ENCODE measurements at regions not wholly inside any gene's neighbourhood (a gene's known extent, or its start where the extent isn't known, plus 50 kb on each side); places are given as distances from the start of the nearest gene placed in this dataset.
"Not testable (repeated sequence)": the region's sequence is repeated elsewhere in the genome, so short reads cannot be mapped to it uniquely, and the experiment has no call there.

DNA sequence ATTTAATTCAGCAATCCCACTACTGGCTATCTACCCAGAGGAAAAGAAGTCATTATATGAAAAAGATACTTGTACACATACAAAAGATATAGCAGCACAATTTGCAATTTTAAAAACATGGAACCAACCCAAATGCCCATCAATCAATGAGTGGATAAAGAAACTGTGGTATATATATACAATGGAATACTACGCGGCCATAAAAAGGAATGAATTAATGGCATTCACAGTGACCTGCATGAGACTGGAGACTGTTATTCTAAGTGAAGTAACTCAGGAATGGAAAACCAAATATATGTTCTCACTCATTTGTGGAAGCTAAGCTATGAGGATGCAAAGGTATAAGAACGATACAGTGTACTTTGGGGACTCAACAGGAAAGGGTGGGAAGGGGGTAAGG, 102.8 kb upstream of the KCNMA1 start:
- H3K9me3 ChIP-seq (ENCODE audit: control insufficient read depth in 1 of 2, low read length in 2 of 2); H3K4me1 Mint-ChIP-seq; H3K4me3 Mint-ChIP-seq; H3K36me3 ChIP-seq (ENCODE audit: insufficient read depth, low read length); H3K27ac ChIP-seq (ENCODE audit: low read depth, low read length); intact Hi-C loops (cut with micrococcal nuclease); H3K27me3 ChIP-seq (ENCODE audit: insufficient read depth, low read length); H3K36me3 Mint-ChIP-seq; DNase-seq; POLR2A ChIA-PET (ENCODE audit: partially characterized antibody); H3K27me3 Mint-ChIP-seq; H3K4me3 ChIP-seq (ENCODE audit: low read length in 2 of 2); H3K27ac Mint-ChIP-seq; H3K4me1 ChIP-seq (ENCODE audit: insufficient read depth, low read length): not testable (repeated sequence)
- CTCF ChIA-PET (ENCODE audit: partially characterized antibody): interaction anchor here (1.6 kb wide), 1 partner anchor 29 kb away, joined by 7 read pairs; no protein-coding TSS in a partner anchor
- peaks cover 0 to 41% (median 26%) of the 10 kb centered on the region in 8 donors for H3K9me3 Mint-ChIP-seq

DNA sequence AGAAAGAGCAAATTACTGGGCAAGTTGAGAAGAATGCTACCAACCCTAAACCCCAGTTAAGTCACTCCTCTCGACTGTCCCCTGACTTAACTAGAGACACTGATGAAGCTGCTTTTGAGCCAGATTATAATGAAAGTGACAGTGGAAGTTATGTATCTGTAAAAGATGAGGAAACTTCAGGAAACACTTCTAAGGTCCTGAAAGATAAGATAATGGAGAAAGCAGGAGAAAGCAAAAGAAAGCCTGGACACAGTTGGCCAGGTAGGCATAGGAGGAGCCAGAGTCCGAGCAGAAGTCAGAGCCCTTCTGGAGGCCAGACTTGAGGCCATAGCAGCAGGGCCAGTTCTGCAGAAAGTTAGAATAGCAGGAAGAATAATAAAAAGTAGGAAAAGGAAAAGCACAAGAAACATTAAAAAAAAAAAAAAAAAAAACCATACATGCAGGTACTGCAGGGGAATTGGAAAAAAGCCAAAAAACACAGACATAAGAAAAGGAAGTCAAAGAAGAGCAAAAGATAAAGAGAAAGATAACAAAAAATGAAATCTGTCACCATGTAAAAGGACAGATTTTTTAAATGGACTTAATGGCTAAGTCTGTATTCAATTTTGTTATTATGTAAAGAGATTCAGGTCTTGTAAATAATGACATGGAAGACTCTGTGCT, 101.0 kb upstream of the KCNMA1 start:
- intact Hi-C loops (cut with micrococcal nuclease): no loop called here
- H3K9me3 Mint-ChIP-seq: peaks cover 0 to 41% (median 26%) of the 10 kb centered on the region in 8 donors
- peaks cover 0 to 6% of the 10 kb centered on the region in 2 donors for H3K27me3 Mint-ChIP-seq
- CTCF ChIA-PET (ENCODE audit: partially characterized antibody): interaction anchor here (1.6 to 1.9 kb wide), 2 partner anchors 27 to 28 kb away, joined by 4 to 7 read pairs; no protein-coding TSS in a partner anchor
- no peak overlapping the region for H3K27ac ChIP-seq (ENCODE audit: low read depth, low read length)
- no peaks in the 10 kb centered on the region for H3K27me3 ChIP-seq (ENCODE audit: insufficient read depth, low read length)
- no peak for DNase-seq
- no peak overlapping the region for H3K4me3 Mint-ChIP-seq
- no peak overlapping the region for H3K27ac Mint-ChIP-seq
- H3K4me3 ChIP-seq (ENCODE audit: low read length in 2 of 2): no peak overlapping the region
- POLR2A ChIA-PET (ENCODE audit: partially characterized antibody): no interaction called here
- H3K4me1 Mint-ChIP-seq: peaks cover 0 to 9% (median 7%) of the 10 kb centered on the region in 4 donors
- H3K36me3 ChIP-seq (ENCODE audit: insufficient read depth, low read length): no peaks in the 10 kb centered on the region
- no peaks in the 10 kb centered on the region for H3K9me3 ChIP-seq (ENCODE audit: control insufficient read depth in 1 of 2, low read length in 2 of 2)
- H3K4me1 ChIP-seq (ENCODE audit: insufficient read depth, low read length): no peaks in the 10 kb centered on the region
- H3K36me3 Mint-ChIP-seq: no peaks in the 10 kb centered on the region

DNA sequence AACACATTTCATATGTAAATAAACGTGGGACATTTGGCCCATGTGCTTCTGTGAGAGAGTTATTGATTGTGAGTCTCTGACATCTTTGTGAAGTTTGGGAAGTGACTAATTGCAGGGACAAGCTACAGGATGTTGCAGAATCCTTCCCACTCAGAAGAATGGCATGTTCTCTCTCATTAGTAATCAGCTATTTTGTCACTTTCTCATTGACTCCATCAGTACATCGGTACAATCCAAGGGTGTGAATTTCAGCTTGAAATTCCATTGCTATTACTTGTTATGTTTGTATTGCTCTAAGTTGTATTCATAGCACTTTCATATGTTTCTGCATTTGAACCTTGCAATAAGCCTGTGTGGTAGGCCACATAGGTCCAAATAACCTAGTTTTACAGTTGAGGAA, 100.0 kb upstream of the KCNMA1 start:
- peaks cover 0 to 9% (median 7%) of the 10 kb centered on the region in 4 donors for H3K4me1 Mint-ChIP-seq
- ChIA-PET CTCF (ENCODE audit: partially characterized antibody) (interaction anchor here (1.9 kb wide), 1 partner anchor 26 kb away, joined by 4 read pairs; no protein-coding TSS in a partner anchor), POLR2A (ENCODE audit: partially characterized antibody) (no interaction called here)
- no peak overlapping the region for H3K4me3 Mint-ChIP-seq
- H3K27me3 ChIP-seq (ENCODE audit: insufficient read depth, low read length): no peaks in the 10 kb centered on the region
- H3K4me1 ChIP-seq (ENCODE audit: insufficient read depth, low read length): no peaks in the 10 kb centered on the region
- H3K4me3 ChIP-seq (ENCODE audit: low read length in 2 of 2): no peak overlapping the region
- intact Hi-C loops (cut with micrococcal nuclease): no loop called here
- H3K36me3 Mint-ChIP-seq: no peaks in the 10 kb centered on the region
- peaks cover 0 to 6% of the 10 kb centered on the region in 2 donors for H3K27me3 Mint-ChIP-seq
- no peaks in the 10 kb centered on the region for H3K36me3 ChIP-seq (ENCODE audit: insufficient read depth, low read length)
- H3K9me3 ChIP-seq (ENCODE audit: control insufficient read depth in 1 of 2, low read length in 2 of 2): no peaks in the 10 kb centered on the region
- H3K27ac ChIP-seq (ENCODE audit: low read depth, low read length): no peak overlapping the region
- DNase-seq: no peak
- peaks cover 0 to 41% (median 26%) of the 10 kb centered on the region in 8 donors for H3K9me3 Mint-ChIP-seq
- H3K27ac Mint-ChIP-seq: no peak overlapping the region

- H3K27ac ChIP-seq (ENCODE audit: low read depth, low read length); H3K36me3 Mint-ChIP-seq; intact Hi-C loops (cut with micrococcal nuclease); H3K27me3 ChIP-seq (ENCODE audit: insufficient read depth, low read length); DNase-seq; H3K27ac Mint-ChIP-seq; H3K4me3 ChIP-seq (ENCODE audit: low read length in 2 of 2); POLR2A ChIA-PET (ENCODE audit: partially characterized antibody); H3K4me1 ChIP-seq (ENCODE audit: insufficient read depth, low read length); H3K9me3 ChIP-seq (ENCODE audit: control insufficient read depth in 1 of 2, low read length in 2 of 2); H3K4me1 Mint-ChIP-seq; H3K36me3 ChIP-seq (ENCODE audit: insufficient read depth, low read length); H3K27me3 Mint-ChIP-seq; H3K4me3 Mint-ChIP-seq: not testable (repeated sequence)
- CTCF ChIA-PET (ENCODE audit: partially characterized antibody): interaction anchor here (1.6 kb wide), 1 partner anchor 102 kb away, joined by 4 read pairs; no protein-coding TSS in a partner anchor
- peaks cover 0 to 30% (median 20%) of the 10 kb centered on the region in 8 donors for H3K9me3 Mint-ChIP-seq
Observed at GRCh38 chr10:77735136-77735535, 97.5 kb upstream of the KCNMA1 start.

GRCh38 chr10:77732213-77733003, 94.8 kb upstream of the KCNMA1 start:
- H3K4me3 ChIP-seq (ENCODE audit: low read length in 2 of 2): no peak overlapping the region
- Mint-ChIP-seq H3K4me3 (no peak overlapping the region), H3K27me3 (peaks cover 3% of the 10 kb centered on the region in 2 donors), H3K36me3 (no peaks in the 10 kb centered on the region), H3K27ac (no peak overlapping the region), H3K9me3 (peaks cover 0 to 11% (median 4%) of the 10 kb centered on the region in 8 donors), H3K4me1 (no peaks in the 10 kb centered on the region)
- no peaks in the 10 kb centered on the region for H3K27me3 ChIP-seq (ENCODE audit: insufficient read depth, low read length)
- H3K27ac ChIP-seq (ENCODE audit: low read depth, low read length): no peak overlapping the region
- H3K36me3 ChIP-seq (ENCODE audit: insufficient read depth, low read length): no peaks in the 10 kb centered on the region
- ChIA-PET CTCF (ENCODE audit: partially characterized antibody) (no interaction called here), POLR2A (ENCODE audit: partially characterized antibody) (no interaction called here)
- H3K4me1 ChIP-seq (ENCODE audit: insufficient read depth, low read length): no peaks in the 10 kb centered on the region
- intact Hi-C loops (cut with micrococcal nuclease): no loop called here
- no peak for DNase-seq
- no peaks in the 10 kb centered on the region for H3K9me3 ChIP-seq (ENCODE audit: control insufficient read depth in 1 of 2, low read length in 2 of 2)

DNA sequence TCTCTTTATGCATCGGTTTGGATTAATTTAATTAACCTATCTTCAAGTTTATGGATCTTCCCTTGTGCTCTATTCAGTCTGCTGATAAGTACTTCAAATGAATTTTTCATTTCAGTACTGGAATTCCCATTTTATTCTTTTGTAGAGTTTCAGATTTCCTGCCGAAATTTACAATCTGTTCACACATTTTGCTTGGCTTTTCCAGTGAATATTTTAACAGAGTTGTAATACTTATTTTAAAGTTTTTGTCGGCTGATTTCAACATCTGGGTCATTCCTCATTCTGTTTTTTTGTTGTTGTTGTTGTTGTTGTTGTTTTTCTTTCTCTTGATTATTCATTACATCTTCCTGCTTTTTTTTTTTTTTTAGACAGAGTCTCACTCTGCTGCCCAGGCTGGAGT, 89.9 kb upstream of the KCNMA1 start:
- Histone ChIP-seq H3K4me1 (ENCODE audit: insufficient read depth, low read length) (no peaks in the 10 kb centered on the region), H3K9me3 (ENCODE audit: control insufficient read depth in 1 of 2, low read length in 2 of 2) (no peaks in the 10 kb centered on the region), H3K27ac (ENCODE audit: low read depth, low read length) (no peak overlapping the region), H3K4me3 (ENCODE audit: low read length in 2 of 2) (no peak overlapping the region), H3K27me3 (ENCODE audit: insufficient read depth, low read length) (no peaks in the 10 kb centered on the region), H3K36me3 (ENCODE audit: insufficient read depth, low read length) (no peaks in the 10 kb centered on the region)
- Mint-ChIP-seq H3K27ac (no peak overlapping the region), H3K36me3 (no peaks in the 10 kb centered on the region), H3K9me3 (peaks cover 0 to 10% (median 0%) of the 10 kb centered on the region in 8 donors), H3K27me3 (peaks cover 0 to 3% of the 10 kb centered on the region in 2 donors), H3K4me3 (no peak overlapping the region), H3K4me1 (no peaks in the 10 kb centered on the region)
- ChIA-PET CTCF (ENCODE audit: partially characterized antibody) (no interaction called here), POLR2A (ENCODE audit: partially characterized antibody) (no interaction called here)
- no peak for DNase-seq
- intact Hi-C loops (cut with micrococcal nuclease): no loop called here

- no peak for DNase-seq
- H3K9me3 Mint-ChIP-seq: peaks cover 0 to 10% (median 0%) of the 10 kb centered on the region in 8 donors
- H3K4me3 Mint-ChIP-seq: no peak overlapping the region
- ChIA-PET CTCF (ENCODE audit: partially characterized antibody) (interaction anchor here (1.0 kb wide), 1 partner anchor 110 kb away, joined by 4 read pairs; no protein-coding TSS in a partner anchor), POLR2A (ENCODE audit: partially characterized antibody) (no interaction called here)
- no peaks in the 10 kb centered on the region for H3K9me3 ChIP-seq (ENCODE audit: control insufficient read depth in 1 of 2, low read length in 2 of 2)
- no peaks in the 10 kb centered on the region for H3K36me3 Mint-ChIP-seq
- H3K27me3 ChIP-seq (ENCODE audit: insufficient read depth, low read length): no peaks in the 10 kb centered on the region
- no peaks in the 10 kb centered on the region for H3K4me1 ChIP-seq (ENCODE audit: insufficient read depth, low read length)
- no peak overlapping the region for H3K27ac ChIP-seq (ENCODE audit: low read depth, low read length)
- no peaks in the 10 kb centered on the region for H3K4me1 Mint-ChIP-seq
- no peaks in the 10 kb centered on the region for H3K36me3 ChIP-seq (ENCODE audit: insufficient read depth, low read length)
- H3K27ac Mint-ChIP-seq: no peak overlapping the region
- peaks cover 0 to 3% of the 10 kb centered on the region in 2 donors for H3K27me3 Mint-ChIP-seq
- intact Hi-C loops (cut with micrococcal nuclease): no loop called here
- no peak overlapping the region for H3K4me3 ChIP-seq (ENCODE audit: low read length in 2 of 2)
Observed at GRCh38 chr10:77726732-77727131, 89.1 kb upstream of the KCNMA1 start.
